B cell (primary cell): ENCODE measurements at regions not wholly inside any gene's neighbourhood (a gene's known extent, or its start where the extent isn't known, plus 50 kb on each side); places are given as distances from the start of the nearest gene placed in this dataset.

Experiments used
- ATAC-seq: fragments of 200-7000 bp; cut with Tn5 transposase; one replicate; pipeline ENCODE4 v1.10.0; 2021; ENCODE audit warnings: low read depth, mild to moderate bottlenecking, moderate number of reproducible peaks, moderate library complexity
- CTCF ChIA-PET: fragments of 350-600 bp; sonication (Branson Sonifier 250); formaldehyde crosslinking; loops from one replicate; lab custom pipeline; 2021; ENCODE audit warnings: antibody characterized with exemption, inconsistent platforms; lab: Charles Lee
- POLR2A ChIA-PET: fragments of 350-600 bp; sonication (Branson Sonifier 250); formaldehyde crosslinking; loops from one replicate; lab custom pipeline; 2021; ENCODE audit warnings: antibody characterized with exemption; lab: Charles Lee
- DNase-seq: peaks from one replicate; pipeline ENCODE4 v3.0.0; 2013
- H2AFZ ChIP-seq: 2 replicates; pipeline ENCODE4 v1.6.1; 2012; ENCODE audit warnings: mild to moderate bottlenecking, low read depth, low read length; ENCODE audit not compliant: insufficient read depth, poor library complexity, severe bottlenecking
- H3K27ac ChIP-seq, 2 donors: 1 replicate in 1 of 2; 2 replicates in 1 of 2; pipeline ENCODE4 v1.5.1; 2012 to 2013; ENCODE audit warnings: low read length in 2 of 2, mild to moderate bottlenecking in 2 of 2, moderate library complexity in 1 of 2
- H3K27me3 ChIP-seq, 4 experiments: fragments of 200-600 bp in 1 of 4; sonication (generic) in 1 of 4; replicated peaks in 1 of 4; 1 replicate in 2 of 4; 2 replicates in 2 of 4; pipeline versions ENCODE4 v1.6.1 to v1.7.0; 2013 to 2016; ENCODE audit warnings: low read length in 3 of 4, mild to moderate bottlenecking in 2 of 4, mixed read lengths in 1 of 4, moderate library complexity in 1 of 4; ENCODE audit not compliant: insufficient read depth in 4 of 4, control insufficient read depth in 3 of 4; ENCODE audit errors: control extremely low read depth in 1 of 4
- H3K36me3 ChIP-seq, 2 experiments: replicated peaks in 1 of 2; 1 replicate in 1 of 2; 2 replicates in 1 of 2; pipeline versions ENCODE4 v1.6.1 to v1.7.1; 2013; ENCODE audit warnings: low read length in 1 of 2; ENCODE audit not compliant: insufficient read depth in 2 of 2, control insufficient read depth in 1 of 2; ENCODE audit errors: control extremely low read depth in 1 of 2, extremely low read depth in 1 of 2
- H3K4me1 ChIP-seq, 2 donors: fragments of 200-600 bp in 1 of 2; sonication (generic) in 1 of 2; 1 replicate in 1 of 2; 2 replicates in 1 of 2; pipeline versions ENCODE4 v1.5.1 to v1.6.1; 2013 to 2017; ENCODE audit warnings: low read length in 2 of 2; ENCODE audit not compliant: control insufficient read depth in 2 of 2, insufficient read depth in 2 of 2
- H3K4me2 ChIP-seq: replicated peaks from 2 replicates; pipeline ENCODE3; 2012; ENCODE audit warnings: mild to moderate bottlenecking, low read depth, low read length; ENCODE audit not compliant: poor library complexity, severe bottlenecking
- H3K4me3 ChIP-seq, 5 experiments: fragments of 200-600 bp in 1 of 5; sonication (generic) in 1 of 5; 1 replicate in 3 of 5; 2 replicates in 2 of 5; pipeline versions ENCODE4 v1.5.1 to v1.7.0; 2011 to 2016; ENCODE audit warnings: low read length in 4 of 5, mild to moderate bottlenecking in 4 of 5, low read depth in 2 of 5, control low read depth in 1 of 5, moderate library complexity in 1 of 5; ENCODE audit not compliant: insufficient read depth in 1 of 5; ENCODE audit errors: control extremely low read depth in 1 of 5, extremely low read depth in 1 of 5
- H3K79me2 ChIP-seq: fragments of 200-600 bp; sonication (generic); one replicate; pipeline ENCODE4 v1.6.0; 2016; ENCODE audit warnings: low read length; ENCODE audit not compliant: control insufficient read depth, insufficient read depth
- H3K9ac ChIP-seq: fragments of 200-600 bp; sonication (generic); 2 replicates; pipeline ENCODE4 v1.6.1; 2017; ENCODE audit warnings: mild to moderate bottlenecking, low read length, moderate library complexity
- H3K9me3 ChIP-seq, 3 donors: one replicate each; pipeline versions ENCODE4 v1.6.1 to v1.7.1; 2013; ENCODE audit warnings: low read length in 2 of 3; ENCODE audit not compliant: control insufficient read depth in 2 of 3, insufficient read depth in 1 of 3; ENCODE audit errors: control extremely low read depth in 1 of 3
- H4K20me1 ChIP-seq: 2 replicates; pipeline ENCODE4 v1.6.0; 2012; ENCODE audit warnings: mild to moderate bottlenecking, low read length; ENCODE audit not compliant: insufficient read depth, control insufficient read depth, poor library complexity, severe bottlenecking
- H3K27ac Mint-ChIP-seq: one replicate; pipeline ENCODE4 v1.8.0; 2021; ENCODE audit warnings: mixed read lengths
- H3K27me3 Mint-ChIP-seq: one replicate; pipeline ENCODE4 v1.8.0; 2021; ENCODE audit warnings: mixed read lengths
- H3K4me1 Mint-ChIP-seq: one replicate; pipeline ENCODE4 v1.8.0; 2021; ENCODE audit warnings: mixed read lengths
- H3K4me3 Mint-ChIP-seq: one replicate; pipeline ENCODE4 v1.8.0; 2021; ENCODE audit warnings: mixed read lengths
- H3K9me3 Mint-ChIP-seq: one replicate; pipeline ENCODE4 v1.8.0; 2022; ENCODE audit warnings: mixed read lengths; ENCODE audit not compliant: insufficient read depth
- CTCF ChIP-seq: fragments of 200-600 bp; IDR thresholded peaks from one replicate; pipeline ENCODE4 v1.8.0; 2022; ENCODE audit warnings: antibody characterized with exemption, mild to moderate bottlenecking
- EZH2 ChIP-seq: IDR thresholded peaks from 2 replicates; pipeline ENCODE4 v1.6.1; 2012; ENCODE audit warnings: borderline replicate concordance, low read depth, mild to moderate bottlenecking, moderate library complexity, low read length; ENCODE audit not compliant: insufficient read depth, poor library complexity, severe bottlenecking
- WGBS: methylation state at CpG from one replicate; pipeline ENCODE4 v1.1.5; 2013; ENCODE audit warnings: missing lambda C conversion rate; ENCODE audit not compliant: insufficient coverage; 5-methylcytosine and 5-hydroxymethylcytosine counted together
- intact Hi-C: fragments of 100-400 bp; cut with micrococcal nuclease; formaldehyde crosslinking; loops from one replicate; pipeline ENCODE4 v1.10.0; 2022

GRCh38 chr7:124456286-124456685, 309.3 kb downstream of the GPR37 start:
- Histone ChIP-seq H3K4me3 (no peak overlapping the region), H3K9ac (no peak overlapping the region), H3K79me2 (no peaks in the 10 kb centered on the region), H3K9me3 (no peaks in the 10 kb centered on the region), H3K27ac (no peak overlapping the region), H3K27me3 (no peaks in the 10 kb centered on the region), H3K4me2 (no peak overlapping the region), H3K4me1 (no peaks in the 10 kb centered on the region), H2AFZ (no peak overlapping the region), H4K20me1 (no peaks in the 10 kb centered on the region), H3K36me3 (no peaks in the 10 kb centered on the region)
- no peaks in the 10 kb centered on the region for H3K4me1 Mint-ChIP-seq
- H3K9me3 Mint-ChIP-seq = no peaks in the 10 kb centered on the region
- WGBS = no CpG with 5 or more reads among the region's 3 CpGs
- no peaks in the 10 kb centered on the region for H3K27me3 Mint-ChIP-seq
- no peak for ATAC-seq
- intact Hi-C loops = no loop called here
- ChIA-PET POLR2A (no interaction called here), CTCF (no interaction called here)
- no peak overlapping the region for H3K4me3 Mint-ChIP-seq
- no peak for DNase-seq
- no peak for TF ChIP-seq EZH2
- no peak for TF ChIP-seq CTCF
- H3K27ac Mint-ChIP-seq = no peak overlapping the region

- H3K27me3 ChIP-seq = no peaks in the 10 kb centered on the region
- CTCF ChIA-PET = no interaction called here
- H3K36me3 ChIP-seq = no peaks in the 10 kb centered on the region
- no peaks in the 10 kb centered on the region for H3K79me2 ChIP-seq
- H3K9ac ChIP-seq = no peak overlapping the region
- no peaks in the 10 kb centered on the region for H3K27me3 Mint-ChIP-seq
- no peak overlapping the region for H3K4me3 Mint-ChIP-seq
- intact Hi-C loops = no loop called here
- H3K4me1 Mint-ChIP-seq = no peaks in the 10 kb centered on the region
- TF ChIP-seq CTCF (no peak), EZH2 (no peak)
- H3K27ac ChIP-seq = no peak overlapping the region
- no peaks in the 10 kb centered on the region for H3K9me3 ChIP-seq
- H3K4me3 ChIP-seq = no peak overlapping the region
- no peak overlapping the region for H3K27ac Mint-ChIP-seq
- no peak overlapping the region for H3K4me2 ChIP-seq
- no peaks in the 10 kb centered on the region for H3K4me1 ChIP-seq
- no peak overlapping the region for H2AFZ ChIP-seq
- H3K9me3 Mint-ChIP-seq = no peaks in the 10 kb centered on the region
- no CpG with 5 or more reads among the region's 4 CpGs for WGBS
- DNase-seq (no peak), ATAC-seq (no peak)
- POLR2A ChIA-PET = no interaction called here
- H4K20me1 ChIP-seq = no peaks in the 10 kb centered on the region
Observed at GRCh38 chr7:124452186-124452585, 313.4 kb downstream of the GPR37 start.
